ENCODE measurements at regions not wholly inside any gene's neighbourhood (a gene's known extent, or its start where the extent isn't known, plus 50 kb on each side); places are given as distances from the start of the nearest gene placed in this dataset.
"Not testable (repeated sequence)": the region's sequence is repeated elsewhere in the genome, so short reads cannot be mapped to it uniquely, and the experiment has no call there.

DNA sequence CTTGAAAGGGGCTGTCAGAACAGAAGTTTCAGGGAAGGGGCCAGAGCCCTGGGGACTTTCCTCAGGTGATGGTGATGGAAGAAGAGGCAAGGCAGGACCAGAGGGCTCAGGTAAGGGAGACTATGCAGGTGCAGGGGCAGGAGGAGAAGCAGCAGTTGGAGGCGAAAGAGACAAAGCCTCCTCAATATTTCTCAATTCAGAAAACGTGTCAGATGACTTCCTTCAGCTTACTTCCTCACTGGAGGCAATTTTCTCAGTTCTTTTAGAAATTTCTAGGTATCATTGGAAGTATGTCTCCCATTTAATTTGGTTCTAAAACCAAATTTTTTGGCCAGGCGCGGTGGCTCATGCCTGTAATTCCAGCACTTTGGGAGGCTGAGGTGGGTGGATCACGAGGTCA lies 112.4 kb downstream of the PPIAL4G start:
- TF ChIP-seq, protein P1, sequence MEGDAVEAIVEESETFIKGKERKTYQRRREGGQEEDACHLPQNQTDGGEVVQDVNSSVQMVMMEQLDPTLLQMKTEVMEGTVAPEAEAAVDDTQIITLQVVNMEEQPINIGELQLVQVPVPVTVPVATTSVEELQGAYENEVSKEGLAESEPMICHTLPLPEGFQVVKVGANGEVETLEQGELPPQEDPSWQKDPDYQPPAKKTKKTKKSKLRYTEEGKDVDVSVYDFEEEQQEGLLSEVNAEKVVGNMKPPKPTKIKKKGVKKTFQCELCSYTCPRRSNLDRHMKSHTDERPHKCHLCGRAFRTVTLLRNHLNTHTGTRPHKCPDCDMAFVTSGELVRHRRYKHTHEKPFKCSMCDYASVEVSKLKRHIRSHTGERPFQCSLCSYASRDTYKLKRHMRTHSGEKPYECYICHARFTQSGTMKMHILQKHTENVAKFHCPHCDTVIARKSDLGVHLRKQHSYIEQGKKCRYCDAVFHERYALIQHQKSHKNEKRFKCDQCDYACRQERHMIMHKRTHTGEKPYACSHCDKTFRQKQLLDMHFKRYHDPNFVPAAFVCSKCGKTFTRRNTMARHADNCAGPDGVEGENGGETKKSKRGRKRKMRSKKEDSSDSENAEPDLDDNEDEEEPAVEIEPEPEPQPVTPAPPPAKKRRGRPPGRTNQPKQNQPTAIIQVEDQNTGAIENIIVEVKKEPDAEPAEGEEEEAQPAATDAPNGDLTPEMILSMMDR (IDR thresholded peaks at IDR 0.05), result not testable (repeated sequence)
- not testable (repeated sequence) for TF ChIP-seq POLR2AphosphoS5 (IDR thresholded peaks at IDR 0.05; ENCODE audit: insufficient read depth in 1 of 2, low read depth in 1 of 2)

All from vagina (tissue), 2 donors.